H1 (cell line): ENCODE measurements at regions not wholly inside any gene's neighbourhood (a gene's known extent, or its start where the extent isn't known, plus 50 kb on each side); places are given as distances from the start of the nearest gene placed in this dataset.

ENCODE experiments used
- CTCF ChIA-PET: fragments of 300-600 bp; sonication (Branson Sonifier 250); formaldehyde crosslinking; loops from one replicate; lab custom pipeline; 2021; ENCODE audit not compliant: partially characterized antibody; lab: Charles Lee
- POLR2A ChIA-PET: fragments of 300-600 bp; sonication (Branson Sonifier 250); formaldehyde crosslinking; loops from one replicate; lab custom pipeline; 2021; ENCODE audit warnings: inconsistent platforms; ENCODE audit not compliant: partially characterized antibody; lab: Charles Lee
- DNase-seq, 2 experiments: peaks; one replicate each; pipeline versions ENCODE4 v3.0.0 to v3.0.0-alpha.2; 2010 to 2022; ENCODE audit warnings: low spot score in 2 of 2, low read depth in 1 of 2, mixed read lengths in 1 of 2
- FAIRE-seq: peaks from 2 replicates; lab custom pipeline; 2011; peaks lifted over from hg19 to GRCh38; lab: Jason Lieb, UNC
- H2AFZ ChIP-seq: 2 replicates; pipeline ENCODE4 v1.8.1; 2012; ENCODE audit warnings: low read length, inconsistent platforms
- H2AK5ac ChIP-seq: 2 replicates; pipeline ENCODE4 v1.6.1; 2013; ENCODE audit warnings: low read depth, low read length
- H2BK120ac ChIP-seq: replicated peaks from 2 replicates; pipeline ENCODE3; 2013; ENCODE audit warnings: low read depth, low read length, inconsistent platforms
- H2BK12ac ChIP-seq: 2 replicates; pipeline ENCODE4 v1.6.1; 2013; ENCODE audit warnings: low read depth, low read length
- H2BK15ac ChIP-seq: 2 replicates; pipeline ENCODE4 v1.6.1; 2013; ENCODE audit warnings: low read length
- H2BK20ac ChIP-seq: 2 replicates; pipeline ENCODE4 v1.6.1; 2013; ENCODE audit warnings: low read length
- H2BK5ac ChIP-seq: 2 replicates; pipeline ENCODE4 v1.6.1; 2013; ENCODE audit warnings: low read depth, low read length
- H3K14ac ChIP-seq: 2 replicates; pipeline ENCODE4 v1.6.1; 2013; ENCODE audit warnings: inconsistent platforms; ENCODE audit not compliant: insufficient read length
- H3K18ac ChIP-seq: 2 replicates; pipeline ENCODE4 v1.6.1; 2013; ENCODE audit warnings: low read length; ENCODE audit errors: extremely low read depth
- H3K23ac ChIP-seq: 2 replicates; pipeline ENCODE4 v1.6.1; 2013; ENCODE audit warnings: inconsistent platforms; ENCODE audit not compliant: insufficient read length
- H3K23me2 ChIP-seq: 2 replicates; pipeline ENCODE4 v1.6.1; 2013; ENCODE audit warnings: low read depth, low read length
- H3K27ac ChIP-seq: 2 replicates; pipeline ENCODE4 v1.6.1; 2011; ENCODE audit warnings: low read depth, low read length, inconsistent platforms
- H3K27me3 ChIP-seq, 4 experiments: replicated peaks in 1 of 4; 1 replicate in 1 of 4; 2 replicates in 3 of 4; pipeline versions ENCODE4 v1.6.1 to v1.8.1; 2011 to 2013; ENCODE audit warnings: low read length in 3 of 4, mild to moderate bottlenecking in 3 of 4, inconsistent platforms in 2 of 4, mixed read lengths in 2 of 4, moderate library complexity in 1 of 4; ENCODE audit not compliant: control insufficient read depth in 3 of 4, insufficient read depth in 3 of 4; ENCODE audit errors: extremely low read depth in 1 of 4
- H3K36me3 ChIP-seq, 4 experiments: 2 replicates each; pipeline versions ENCODE4 v1.6.1 to v1.8.1; 2011 to 2013; ENCODE audit warnings: mild to moderate bottlenecking in 4 of 4, low read length in 3 of 4, moderate library complexity in 2 of 4, control low read depth in 1 of 4, inconsistent platforms in 1 of 4; ENCODE audit not compliant: insufficient read depth in 4 of 4, control insufficient read depth in 2 of 4
- H3K4ac ChIP-seq: replicated peaks from 2 replicates; pipeline ENCODE3; 2013; ENCODE audit warnings: low read length, low read depth, mixed read lengths, inconsistent platforms; ENCODE audit not compliant: insufficient read length
- H3K4me1 ChIP-seq, 4 experiments: replicated peaks in 1 of 4; 1 replicate in 1 of 4; 2 replicates in 3 of 4; pipeline versions ENCODE4 v1.6.1 to v1.8.1; 2011 to 2013; ENCODE audit warnings: low read length in 3 of 4, inconsistent platforms in 2 of 4, mixed read lengths in 1 of 4; ENCODE audit not compliant: insufficient read depth in 4 of 4, control insufficient read depth in 3 of 4
- H3K4me2 ChIP-seq, 2 experiments: 2 replicates each; pipeline versions ENCODE4 v1.6.1 to v1.8.1; 2011 to 2013; ENCODE audit warnings: low read depth in 2 of 2, low read length in 2 of 2, control low read depth in 1 of 2, inconsistent platforms in 1 of 2, mild to moderate bottlenecking in 1 of 2; ENCODE audit not compliant: insufficient read depth in 1 of 2
- H3K4me3 ChIP-seq, 4 experiments: fragments of 200-600, 300-600 bp in 1 of 4; sonication (generic), shearing (Covaris generic), sonication (Bioruptor Twin) in 1 of 4; 2 replicates each; pipeline versions ENCODE4 v1.5.1 to v1.8.1; 2011 to 2016; ENCODE audit warnings: low read length in 4 of 4, low read depth in 3 of 4, control low read depth in 2 of 4, inconsistent platforms in 2 of 4, mild to moderate bottlenecking in 2 of 4, mixed read lengths in 1 of 4, moderate library complexity in 1 of 4; ENCODE audit not compliant: insufficient read depth in 2 of 4; ENCODE audit errors: extremely low read depth in 1 of 4
- H3K56ac ChIP-seq: replicated peaks from 2 replicates; pipeline ENCODE3; 2013; ENCODE audit warnings: low read depth, mild to moderate bottlenecking, mixed read lengths, low read length, inconsistent platforms; ENCODE audit not compliant: insufficient read length
- H3K79me1 ChIP-seq: 2 replicates; pipeline ENCODE4 v1.6.1; 2013; ENCODE audit warnings: low read depth, low read length, control low read depth
- H3K79me2 ChIP-seq, 2 experiments: 2 replicates each; pipeline versions ENCODE4 v1.6.1 to v1.8.1; 2012 to 2013; ENCODE audit warnings: low read length in 2 of 2, mild to moderate bottlenecking in 2 of 2, inconsistent platforms in 1 of 2; ENCODE audit not compliant: insufficient read depth in 2 of 2, control insufficient read depth in 1 of 2
- H3K9ac ChIP-seq, 4 experiments: replicated peaks in 1 of 4; 1 replicate in 1 of 4; 2 replicates in 3 of 4; pipeline versions ENCODE4 v1.6.1 to v1.8.1; 2011 to 2013; ENCODE audit warnings: low read depth in 3 of 4, low read length in 3 of 4, control low read depth in 2 of 4, mild to moderate bottlenecking in 2 of 4, moderate library complexity in 2 of 4, inconsistent platforms in 1 of 4; ENCODE audit errors: extremely low read depth in 1 of 4
- H3K9me3 ChIP-seq, 2 experiments: 2 replicates each; pipeline versions ENCODE4 v1.6.1 to v1.8.1; 2012 to 2013; ENCODE audit warnings: mild to moderate bottlenecking in 2 of 2, moderate library complexity in 2 of 2, control low read depth in 1 of 2, inconsistent platforms in 1 of 2, low read depth in 1 of 2, low read length in 1 of 2, mixed read lengths in 1 of 2; ENCODE audit not compliant: insufficient read depth in 2 of 2
- H4K20me1 ChIP-seq, 2 experiments: replicated peaks in 1 of 2; 2 replicates each; pipeline versions ENCODE3 to v1.8.1; 2011 to 2013; ENCODE audit warnings: inconsistent platforms in 2 of 2, low read length in 2 of 2, mild to moderate bottlenecking in 1 of 2; ENCODE audit not compliant: insufficient read depth in 2 of 2, control insufficient read depth in 1 of 2
- H4K5ac ChIP-seq: 2 replicates; pipeline ENCODE4 v1.6.1; 2013; ENCODE audit warnings: low read length, low read depth, mixed read lengths, inconsistent platforms; ENCODE audit not compliant: insufficient read length
- H4K8ac ChIP-seq: 2 replicates; pipeline ENCODE4 v1.8.0; 2013; ENCODE audit warnings: mild to moderate bottlenecking, moderate library complexity, low read length, inconsistent platforms; ENCODE audit not compliant: insufficient read depth; ENCODE audit errors: extremely low read depth
- H4K91ac ChIP-seq: replicated peaks from 2 replicates; pipeline ENCODE3; 2013; ENCODE audit warnings: low read length, mixed read lengths, inconsistent platforms; ENCODE audit not compliant: insufficient read length
- NANOG ChIP-seq: IDR thresholded peaks from 2 replicates; pipeline ENCODE4 v1.6.1; 2011; ENCODE audit warnings: low read length, low read depth, mild to moderate bottlenecking, inconsistent platforms; ENCODE audit not compliant: insufficient read depth, poor library complexity, severe bottlenecking
- POU5F1 ChIP-seq: IDR thresholded peaks from 2 replicates; pipeline ENCODE4 v1.6.1; 2011; ENCODE audit warnings: low read depth, mild to moderate bottlenecking, low read length, moderate library complexity
- RAD21 ChIP-seq, 2 experiments: IDR thresholded peaks in 1 of 2; conservative IDR thresholded peaks in 1 of 2; 2 replicates each; pipeline ENCODE4 v1.6.1; 2011; ENCODE audit warnings: low read depth in 2 of 2, low read length in 2 of 2, improper control_type of control experiment in 1 of 2, inconsistent platforms in 1 of 2, mild to moderate bottlenecking in 1 of 2, moderate library complexity in 1 of 2
- SIRT6 ChIP-seq: IDR thresholded peaks from one replicate; pipeline ENCODE4 v1.7.1; 2012; ENCODE audit warnings: low read length, inconsistent platforms
- TAF1 ChIP-seq: IDR thresholded peaks from 2 replicates; pipeline ENCODE4 v1.6.1; 2011; ENCODE audit warnings: mild to moderate bottlenecking, low read depth, low read length
- WGBS, 2 experiments: shearing (Covaris generic) in 1 of 2; methylation state at CpG; one replicate each; pipeline versions ENCODE4 v1.1.6 to v1.1.7; 2013 to 2015; ENCODE audit warnings: low lambda C conversion rate in 2 of 2, mixed read lengths in 2 of 2, inconsistent platforms in 1 of 2, low coverage in 1 of 2, missing lambda C conversion rate in 1 of 2; ENCODE audit not compliant: insufficient replicate concordance in 2 of 2, insufficient coverage in 1 of 2, insufficient read length in 1 of 2; ENCODE audit errors: extremely low coverage in 1 of 2, missing lambda C conversion rate in 1 of 2; 5-methylcytosine and 5-hydroxymethylcytosine counted together
- TF ChIP-seq, protein P1 (sequence below): IDR thresholded peaks from 2 replicates; pipeline ENCODE4 v1.6.1; 2012; ENCODE audit warnings: low read length, inconsistent platforms

DNA sequence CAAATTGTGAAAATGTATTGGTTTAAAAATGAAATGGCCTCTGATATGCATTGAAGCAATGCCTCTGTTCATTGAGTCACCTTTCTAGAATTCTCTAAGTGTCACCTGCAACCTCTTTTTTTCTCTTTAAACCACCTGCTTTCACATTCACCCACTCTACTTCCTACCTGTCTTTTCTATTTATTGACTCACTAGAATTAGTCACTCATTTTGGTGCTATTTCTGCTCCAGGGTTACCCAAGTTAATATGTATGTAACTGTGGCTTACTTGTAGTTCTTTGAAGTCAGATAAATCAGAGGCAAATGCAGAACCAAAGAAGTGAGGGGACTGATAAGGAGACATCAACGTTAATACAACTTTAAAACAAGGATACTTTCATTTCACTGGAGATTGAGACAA is 674.7 kb downstream of the CCSER2 start:
- Histone ChIP-seq H2BK120ac (no peak overlapping the region), H2AK5ac (no peak overlapping the region), H4K91ac (no peak overlapping the region), H3K4ac (no peak overlapping the region), H2BK12ac (no peak overlapping the region), H3K56ac (no peak overlapping the region), H4K20me1 (no peaks in the 10 kb centered on the region), H3K4me1 (no peaks in the 10 kb centered on the region), H2BK20ac (no peak overlapping the region), H3K27ac (no peak overlapping the region), H3K18ac (no peak overlapping the region), H3K4me2 (no peak overlapping the region), H3K27me3 (no peaks in the 10 kb centered on the region), H3K36me3 (no peaks in the 10 kb centered on the region; a peak in 1 of 8 replicates), H4K5ac (no peak overlapping the region), H3K4me3 (no peak overlapping the region), H3K9ac (no peak overlapping the region), H3K23ac (no peak overlapping the region), H4K8ac (no peak overlapping the region), H3K14ac (no peak overlapping the region), H3K79me1 (no peaks in the 10 kb centered on the region), H3K9me3 (no peaks in the 10 kb centered on the region), H3K79me2 (no peaks in the 10 kb centered on the region), H2BK15ac (no peak overlapping the region), H2BK5ac (no peak overlapping the region), H3K23me2 (no peaks in the 10 kb centered on the region), H2AFZ (no peak overlapping the region)
- no peak for TF ChIP-seq TAF1
- no peak for TF ChIP-seq RAD21 (IDR thresholded peaks at IDR 0.05 in 1 of 2, conservative IDR thresholded peaks at IDR 0.05 in 1 of 2; ENCODE audit: low read depth in 2 of 2, low read length in 2 of 2)
- TF ChIP-seq NANOG = no peak
- no peak for TF ChIP-seq POU5F1
- no peak for TF ChIP-seq SIRT6
- TF ChIP-seq, protein P1, sequence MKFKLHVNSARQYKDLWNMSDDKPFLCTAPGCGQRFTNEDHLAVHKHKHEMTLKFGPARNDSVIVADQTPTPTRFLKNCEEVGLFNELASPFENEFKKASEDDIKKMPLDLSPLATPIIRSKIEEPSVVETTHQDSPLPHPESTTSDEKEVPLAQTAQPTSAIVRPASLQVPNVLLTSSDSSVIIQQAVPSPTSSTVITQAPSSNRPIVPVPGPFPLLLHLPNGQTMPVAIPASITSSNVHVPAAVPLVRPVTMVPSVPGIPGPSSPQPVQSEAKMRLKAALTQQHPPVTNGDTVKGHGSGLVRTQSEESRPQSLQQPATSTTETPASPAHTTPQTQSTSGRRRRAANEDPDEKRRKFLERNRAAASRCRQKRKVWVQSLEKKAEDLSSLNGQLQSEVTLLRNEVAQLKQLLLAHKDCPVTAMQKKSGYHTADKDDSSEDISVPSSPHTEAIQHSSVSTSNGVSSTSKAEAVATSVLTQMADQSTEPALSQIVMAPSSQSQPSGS = no peak
- POLR2A ChIA-PET = no interaction called here
- no peak for DNase-seq
- FAIRE-seq = no peak
- WGBS, 2 experiments = 92% methylated on average over 1 of the region's 1 CpG; no CpG with 5 or more reads in 1 of the 2 experiments
- CTCF ChIA-PET = no interaction called here
